ENCODE measurements at regions not wholly inside any gene's neighbourhood (a gene's known extent, or its start where the extent isn't known, plus 50 kb on each side); places are given as distances from the start of the nearest gene placed in this dataset.

DNA sequence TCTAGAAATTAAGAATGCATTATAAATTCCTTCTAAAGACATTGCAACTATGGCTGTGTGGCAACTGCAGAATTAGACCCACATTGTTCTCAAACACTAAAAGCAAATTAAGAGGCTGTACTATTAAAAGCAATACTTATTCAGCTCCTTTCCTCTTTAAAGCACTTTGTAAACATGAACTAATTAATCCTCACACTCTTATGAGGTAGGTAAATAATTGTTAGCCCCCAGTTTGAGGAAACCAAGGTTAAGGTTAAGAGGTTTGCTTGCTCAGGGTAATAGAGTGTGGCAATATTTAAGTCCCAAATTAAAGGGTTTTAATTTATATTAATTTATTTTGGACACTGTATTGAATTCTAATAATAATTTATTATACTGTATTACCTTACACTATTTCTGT lies 553.8 kb downstream of the LRRIQ3 start:
- no peak for DNase-seq (ENCODE audit: low spot score)

DNA sequence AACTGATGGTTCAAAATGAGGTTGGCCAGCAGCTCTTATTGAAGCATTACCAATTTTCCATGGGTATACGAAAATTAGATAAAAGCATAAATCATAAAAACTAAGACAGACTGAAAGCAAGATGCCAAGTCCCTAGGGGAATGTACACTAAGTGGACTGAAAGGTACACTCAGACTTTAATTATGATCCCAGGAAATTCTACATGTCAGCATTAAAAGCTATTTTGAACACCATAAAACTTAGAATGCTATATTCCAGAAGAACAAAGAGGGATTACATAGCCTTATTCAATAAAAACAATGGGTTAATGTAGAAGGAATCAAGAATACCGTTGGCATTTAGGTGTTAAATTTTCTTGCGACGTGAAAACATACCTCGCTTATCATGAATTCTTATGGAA lies 558.5 kb downstream of the LRRIQ3 start:
- DNase-seq (ENCODE audit: low spot score) = no peak

DNA sequence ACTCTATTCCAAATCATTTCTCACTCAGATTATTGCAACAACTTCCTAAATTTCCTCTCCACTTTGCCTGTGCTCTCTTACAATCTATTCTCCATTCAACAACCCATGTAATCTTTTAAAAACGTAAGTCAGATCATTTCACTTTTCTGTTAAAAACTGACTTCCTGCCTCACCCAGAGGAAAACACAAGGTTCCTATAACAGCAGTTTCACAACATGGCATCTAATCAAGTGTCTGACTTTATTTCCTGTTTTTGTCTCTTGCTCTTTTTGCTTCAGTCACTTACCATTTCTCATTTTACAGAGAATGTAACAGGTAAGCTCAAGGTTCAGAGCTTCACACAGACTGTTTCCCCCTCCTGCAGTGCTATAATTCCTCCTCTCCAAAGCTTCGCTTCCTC lies 560.7 kb downstream of the LRRIQ3 start:
- DNase-seq (ENCODE audit: low spot score) = no peak

DNA sequence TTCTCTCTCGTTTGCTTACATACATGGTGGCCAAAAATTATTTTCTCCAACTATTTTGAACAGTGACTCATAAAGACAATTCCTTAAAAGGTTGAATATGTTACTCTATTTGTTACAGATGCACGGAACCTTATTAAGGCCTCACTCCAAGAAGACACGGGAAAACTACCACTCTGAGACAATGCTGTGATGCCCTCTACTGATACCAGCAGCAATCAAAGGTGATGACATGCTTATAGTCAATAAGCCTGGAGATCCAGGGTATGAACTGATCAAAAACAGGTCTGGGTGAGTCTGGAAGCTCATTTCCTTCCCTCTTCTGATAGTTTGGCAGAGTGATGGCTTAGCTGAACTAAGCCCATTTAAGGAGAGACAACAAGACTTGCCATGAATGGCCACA lies 563.0 kb downstream of the LRRIQ3 start:
- DNase-seq (ENCODE audit: low spot score) = no peak

DNA sequence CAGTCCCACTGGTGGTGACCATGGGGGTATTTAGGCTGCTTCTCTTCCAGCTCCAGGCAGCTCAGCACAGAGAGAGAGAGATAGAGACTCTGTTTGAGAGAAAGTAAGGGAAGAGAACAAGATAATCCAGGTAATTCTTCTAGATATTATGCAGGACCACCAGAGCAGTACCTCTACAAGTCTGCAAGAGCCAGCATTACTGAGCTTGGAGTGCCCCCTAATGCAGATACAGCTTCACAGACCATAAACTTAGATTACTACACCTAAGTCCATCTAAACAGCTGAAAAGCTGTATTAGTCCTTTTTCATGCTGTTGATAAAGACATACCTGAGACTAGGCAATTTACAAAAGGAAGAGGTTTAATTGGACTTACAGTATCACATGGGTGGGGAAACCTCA lies 570.3 kb downstream of the LRRIQ3 start:
- DNase-seq (ENCODE audit: low spot score) = no peak

DNA sequence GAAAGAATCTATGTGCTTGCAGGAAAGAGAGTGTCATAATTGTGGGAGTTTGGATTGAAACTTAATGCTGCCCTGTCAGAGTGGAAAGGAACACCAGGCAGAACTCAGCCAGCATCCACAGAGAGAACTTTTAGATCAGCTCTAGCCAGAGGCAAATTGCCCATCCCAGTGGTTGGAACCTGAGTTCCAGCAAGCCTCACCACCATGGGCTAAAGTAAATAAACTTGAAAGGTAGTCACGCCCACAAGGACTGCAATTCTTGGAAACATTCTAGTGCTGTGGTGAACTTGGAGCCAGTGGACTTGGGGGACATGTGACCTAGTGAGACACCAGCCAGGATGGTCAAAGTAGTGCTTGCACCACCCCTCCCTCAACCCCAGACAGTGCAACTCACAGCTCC lies 571.6 kb downstream of the LRRIQ3 start:
- no peak for DNase-seq (ENCODE audit: low spot score)

DNA sequence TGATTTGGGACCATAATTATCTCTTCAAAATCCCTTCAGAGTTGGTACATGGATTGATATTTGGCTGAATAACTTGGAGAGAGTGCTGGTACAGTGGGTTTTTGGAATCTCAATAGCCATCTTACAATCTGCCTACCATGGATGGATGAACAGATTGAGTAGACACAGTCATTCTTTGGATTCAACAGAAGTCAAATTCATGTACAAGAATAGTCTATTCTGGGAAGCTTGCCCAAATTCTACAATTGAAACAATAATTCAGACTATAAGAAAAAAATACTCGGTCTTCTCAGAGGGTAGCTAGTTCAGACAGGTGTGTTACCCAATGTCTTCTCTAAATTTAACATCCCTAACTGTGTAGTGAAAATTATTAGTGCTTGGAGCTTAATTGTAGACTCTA lies 574.0 kb downstream of the LRRIQ3 start:
- no peak for DNase-seq (ENCODE audit: low spot score)

DNA sequence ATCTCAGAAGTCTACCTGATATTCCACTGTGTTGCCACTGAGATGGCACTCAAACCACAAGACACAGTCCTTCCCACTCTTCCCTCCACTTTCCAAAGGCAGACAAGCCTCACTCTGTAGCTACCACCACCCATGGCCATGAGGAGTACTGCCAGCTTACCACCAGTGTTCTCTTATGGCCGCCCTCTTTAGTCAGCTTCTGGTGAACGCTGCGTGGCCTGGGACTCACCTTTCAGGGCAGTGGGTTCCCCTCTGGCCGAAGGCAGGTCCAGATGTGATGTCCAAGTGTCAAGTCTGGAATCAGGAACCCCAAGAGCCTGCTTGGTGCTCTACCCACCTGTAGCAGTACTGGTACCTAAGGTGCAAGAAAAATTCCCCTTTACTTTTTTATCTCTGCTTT lies 580.8 kb downstream of the LRRIQ3 start:
- no peak for DNase-seq (ENCODE audit: low spot score)

DNA sequence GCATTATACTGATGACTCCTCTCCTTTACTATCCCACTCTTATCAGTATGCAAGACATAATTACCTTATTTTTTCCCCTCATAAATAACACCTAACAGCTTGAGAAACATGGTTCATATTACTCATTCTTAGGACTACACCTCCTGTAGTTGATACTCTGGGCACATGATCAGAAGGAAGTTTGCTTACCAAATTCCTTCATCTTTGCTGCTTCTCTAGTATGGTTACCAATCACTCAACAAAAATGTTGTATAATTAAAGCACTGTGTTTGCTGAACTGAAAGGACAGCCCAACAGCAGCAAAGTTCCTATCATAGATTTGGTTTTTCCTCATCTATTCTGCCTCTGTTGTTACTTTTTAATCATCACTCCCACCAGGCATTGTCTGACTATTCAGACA lies 586.3 kb downstream of the LRRIQ3 start:
- DNase-seq (ENCODE audit: low spot score) = no peak

DNA sequence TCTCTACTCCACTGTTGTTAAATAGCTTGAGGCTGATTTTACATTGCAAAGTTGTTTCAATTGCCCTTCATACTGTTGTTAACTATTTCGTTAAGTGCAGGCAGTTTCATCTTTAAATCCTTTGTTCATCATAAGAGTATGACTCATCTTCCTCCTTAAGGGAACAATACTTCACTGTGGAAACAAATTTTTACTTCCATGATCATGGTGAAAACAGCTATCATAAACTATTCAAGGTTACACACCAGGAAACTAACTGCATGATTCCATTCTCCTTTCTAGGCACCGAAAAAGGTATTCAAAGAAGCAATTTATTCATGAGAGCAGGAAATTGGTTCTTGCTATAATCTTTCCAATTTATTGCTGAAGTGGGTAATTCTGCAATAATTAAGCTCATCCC lies 593.2 kb downstream of the LRRIQ3 start:
- DNase-seq (ENCODE audit: low spot score) = no peak

DNA sequence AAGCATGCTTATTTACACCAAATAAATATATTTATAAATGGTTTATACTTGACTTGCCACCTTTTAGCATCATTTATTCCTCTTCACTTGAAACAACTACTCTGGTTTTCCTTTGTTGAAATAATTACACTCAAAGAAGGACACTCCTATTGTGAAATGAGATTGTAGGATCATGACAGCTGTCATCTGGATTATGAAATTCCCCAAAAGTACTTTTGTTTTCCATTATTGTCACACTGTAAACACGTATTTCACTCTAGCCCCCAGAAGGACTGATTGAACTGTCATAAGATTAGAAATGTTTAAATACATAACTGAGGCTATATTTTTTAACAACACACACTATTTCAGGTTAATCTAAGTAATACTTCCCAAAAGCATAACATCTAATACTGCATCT lies 593.8 kb downstream of the LRRIQ3 start:
- DNase-seq (ENCODE audit: low spot score) = no peak

DNA sequence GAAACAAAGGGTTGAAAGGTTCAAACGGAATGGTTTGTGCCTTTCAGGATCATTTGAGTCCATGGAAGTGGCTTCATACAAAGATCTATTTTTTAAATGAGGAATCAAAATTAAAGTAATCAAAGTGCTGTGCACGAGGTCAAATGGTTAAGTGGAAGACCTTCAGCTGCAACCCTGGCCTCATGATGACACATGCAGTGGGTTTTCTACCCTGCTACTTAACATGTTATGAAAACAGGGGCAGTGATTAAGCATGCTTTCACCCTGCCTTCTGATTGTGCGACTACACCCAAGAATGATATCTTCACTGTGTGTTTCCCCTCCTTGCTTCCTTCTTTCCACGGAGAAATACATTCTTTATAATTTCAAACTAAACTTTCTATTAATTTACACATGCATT lies 604.2 kb downstream of the LRRIQ3 start:
- no peak for DNase-seq (ENCODE audit: low spot score)

DNA sequence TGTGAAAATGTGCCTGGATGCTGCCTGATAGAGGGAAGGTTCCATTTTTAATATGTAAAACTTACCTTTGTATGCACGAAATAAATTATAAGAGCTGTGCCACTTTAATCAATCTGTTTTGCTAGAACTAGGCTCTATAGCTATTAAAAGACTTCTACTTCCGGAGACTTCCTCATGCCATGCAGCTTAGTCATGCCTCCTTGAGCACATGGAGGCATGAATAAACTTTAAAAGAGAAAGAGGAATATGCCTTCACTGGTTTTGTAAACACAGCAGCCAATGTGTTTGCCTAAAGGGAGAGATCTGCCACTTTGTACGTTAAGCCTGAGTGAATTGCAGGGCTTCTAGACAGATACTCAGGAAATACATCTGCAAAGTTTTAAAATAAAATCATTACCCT lies 604.6 kb downstream of the LRRIQ3 start:
- DNase-seq (ENCODE audit: low spot score) = peak; percentile 13

DNA sequence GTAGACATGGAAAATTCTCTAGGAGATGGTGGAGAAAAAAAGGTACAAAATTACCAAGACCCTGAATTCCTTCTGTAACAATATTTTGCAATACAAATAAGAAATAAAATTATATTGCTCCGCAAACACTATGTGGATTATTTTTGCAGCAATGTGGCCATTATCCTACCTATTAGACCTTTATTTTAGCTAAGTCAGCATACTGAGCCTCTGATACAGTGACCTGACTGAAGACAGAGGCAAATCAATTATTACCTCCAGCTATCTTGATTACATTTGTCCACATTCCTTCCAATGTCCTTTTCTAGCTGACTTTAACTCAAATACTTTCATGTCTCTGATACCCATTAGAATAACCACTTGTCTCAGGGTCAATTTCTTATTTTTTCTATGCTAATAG lies 610.9 kb downstream of the LRRIQ3 start:
- no peak for DNase-seq (ENCODE audit: low spot score)

DNA sequence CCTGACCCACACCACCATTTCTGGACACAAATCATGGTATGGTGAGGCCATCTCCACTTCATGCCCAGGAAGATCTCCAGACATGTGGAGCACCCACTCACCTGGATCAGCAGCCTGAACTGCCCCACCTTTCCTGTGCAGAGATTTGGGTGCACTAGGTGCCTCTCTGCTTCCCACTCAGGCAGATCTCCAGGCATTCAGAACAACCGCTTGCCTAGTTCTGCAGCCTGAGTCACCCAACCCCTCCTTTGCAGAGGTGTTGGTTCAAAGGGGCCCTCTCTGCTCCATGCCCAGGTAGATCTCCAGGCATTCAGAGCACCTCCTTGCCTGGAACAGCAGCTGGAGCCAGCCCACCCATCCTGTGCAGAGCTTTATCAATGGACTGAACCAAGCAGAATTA lies 620.8 kb downstream of the LRRIQ3 start:
- no peak for DNase-seq (ENCODE audit: low spot score)

DNA sequence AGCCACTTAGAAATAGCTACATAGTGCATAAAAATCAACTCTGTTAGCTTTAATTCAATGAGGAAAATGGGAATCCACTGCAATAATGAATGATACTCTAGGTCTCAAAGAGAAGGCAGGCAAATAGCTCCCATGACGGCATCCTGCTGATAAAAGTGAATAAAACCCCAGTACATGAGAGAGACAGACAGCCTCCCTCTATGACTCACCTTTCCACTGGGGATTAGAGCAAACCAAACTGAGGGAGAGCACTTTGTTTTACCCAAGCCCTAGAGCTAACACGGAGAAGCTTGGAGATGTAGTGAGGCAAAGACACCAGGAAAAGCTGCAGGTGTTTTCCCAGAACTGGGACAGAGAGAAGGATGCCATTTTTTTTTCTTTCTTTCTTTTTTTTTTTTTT lies 621.9 kb downstream of the LRRIQ3 start:
- no peak for DNase-seq (ENCODE audit: low spot score)

DNA sequence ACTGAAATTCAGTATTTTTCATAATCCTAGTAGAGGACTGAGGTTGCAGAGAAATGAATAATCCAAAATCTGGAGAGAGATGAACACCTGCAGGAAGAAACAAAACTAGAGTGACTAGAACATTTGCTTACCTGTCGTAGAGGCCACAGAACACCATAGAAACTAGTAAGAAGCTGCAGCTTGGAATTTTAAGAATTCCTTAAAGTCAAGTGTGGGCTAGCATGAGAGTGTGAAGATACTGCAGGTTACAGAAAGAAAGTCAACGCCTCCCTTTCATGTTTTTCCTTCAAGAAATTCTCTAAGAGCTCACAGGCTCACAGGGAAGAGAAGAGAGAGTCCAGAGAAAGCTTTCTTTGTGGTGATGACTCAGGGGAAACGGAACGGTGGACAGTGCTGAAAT lies 633.7 kb downstream of the LRRIQ3 start:
- DNase-seq (ENCODE audit: low spot score) = no peak

DNA sequence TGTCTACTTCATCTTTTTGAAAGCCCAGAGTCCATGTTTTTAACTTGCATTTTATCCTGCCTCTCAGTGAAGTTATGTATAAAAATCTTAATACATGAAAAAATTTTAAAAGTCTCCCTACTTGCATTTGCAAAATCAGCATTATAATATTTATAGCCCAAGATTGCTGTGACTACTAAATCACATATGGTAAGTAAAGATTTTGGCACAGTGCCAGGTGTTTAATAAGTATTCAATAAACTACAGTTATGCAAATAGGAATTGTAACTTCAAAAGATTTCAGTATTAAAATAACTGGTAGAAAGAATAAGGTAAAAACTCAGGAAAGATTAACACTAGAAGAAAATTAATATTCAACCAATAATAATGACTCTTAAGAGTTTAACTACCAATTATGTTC lies 641.7 kb downstream of the LRRIQ3 start:
- DNase-seq (ENCODE audit: low spot score) = no peak

DNA sequence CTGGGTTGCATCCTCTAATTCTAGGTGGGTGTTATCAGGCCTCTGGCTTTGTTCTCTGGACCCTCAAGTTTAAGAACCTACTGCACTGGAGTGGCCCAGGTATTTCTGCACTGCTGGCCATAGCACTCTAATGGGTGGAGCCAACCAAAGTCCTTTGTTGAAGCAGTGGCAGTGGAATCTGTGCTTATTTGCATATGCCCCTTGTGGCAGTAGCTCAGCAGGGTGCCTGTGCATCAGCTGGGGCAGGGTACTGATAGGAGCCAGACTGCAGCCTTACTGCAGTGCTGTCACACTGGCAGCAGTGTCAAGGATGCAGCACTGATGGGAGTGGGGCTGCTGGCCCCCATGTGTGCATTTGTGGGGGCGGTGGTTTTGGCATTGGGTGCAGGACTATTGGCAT lies 660.6 kb downstream of the LRRIQ3 start:
- DNase-seq (ENCODE audit: low spot score) = peak; percentile 8

DNA sequence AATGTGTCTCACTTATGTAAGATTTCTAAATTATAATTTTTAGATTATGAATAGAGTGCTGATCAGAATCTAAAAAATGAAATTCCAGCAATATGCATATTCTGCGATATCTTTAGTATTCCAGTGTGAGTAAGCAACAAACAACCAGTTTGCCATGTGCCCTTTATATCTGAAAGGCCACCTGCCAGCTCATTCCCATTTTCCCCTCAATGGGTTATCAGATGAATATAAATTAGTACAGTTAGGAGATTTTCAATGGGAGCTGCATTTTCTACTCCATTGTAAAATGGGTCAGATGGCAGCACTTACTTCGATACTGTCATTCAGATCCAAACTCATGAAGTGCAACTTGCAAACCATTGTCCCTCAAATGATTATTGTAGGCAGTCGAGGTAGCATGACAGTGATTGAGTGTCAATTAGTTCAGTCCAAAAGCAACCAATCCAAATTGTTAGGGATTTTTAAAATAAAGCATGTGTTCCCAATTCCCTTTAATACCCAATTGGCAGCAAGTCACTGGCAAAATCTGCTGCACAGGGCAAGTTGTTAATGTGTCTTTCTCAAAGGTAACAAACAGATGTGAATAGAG lies 680.3 kb downstream of the LRRIQ3 start:
- DNase-seq (ENCODE audit: low spot score) = no peak

DNA sequence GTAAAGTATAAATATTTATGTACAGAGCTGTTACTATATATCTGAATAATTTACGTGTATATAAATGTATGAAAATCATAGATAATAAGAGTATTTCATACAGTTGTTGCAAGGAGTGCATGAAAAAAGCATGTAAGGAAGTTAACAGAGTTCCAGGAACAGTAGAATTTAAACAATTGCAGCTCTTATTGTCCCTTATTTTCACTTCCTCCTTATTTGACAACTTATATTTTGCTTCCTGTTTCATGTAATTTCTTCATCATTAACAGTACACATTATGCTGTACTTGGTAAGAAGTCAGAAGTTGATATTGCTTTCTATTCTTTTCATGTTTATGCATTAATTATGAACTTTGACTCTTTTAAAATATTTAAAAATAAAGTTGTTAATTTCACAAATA lies 681.5 kb downstream of the LRRIQ3 start:
- DNase-seq (ENCODE audit: low spot score) = no peak

DNA sequence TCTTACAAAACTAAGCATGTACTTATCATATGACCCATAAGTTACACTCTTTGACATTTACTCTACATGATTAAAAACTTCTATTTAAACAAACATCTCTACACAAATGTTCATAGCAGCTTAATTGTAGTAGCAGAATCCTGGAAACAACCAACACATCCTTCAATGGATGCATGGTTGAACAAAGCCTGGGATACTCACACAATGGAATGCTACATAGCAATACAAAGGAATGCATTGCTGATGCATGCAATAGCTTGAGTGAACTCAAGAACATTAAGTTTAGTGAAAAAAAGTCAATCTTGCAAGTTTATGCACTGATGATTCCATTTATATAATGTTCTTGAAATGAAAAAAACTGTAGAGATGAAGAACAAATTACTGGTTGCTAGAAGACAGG lies 686.9 kb downstream of the LRRIQ3 start:
- no peak for DNase-seq (ENCODE audit: low spot score)

DNA sequence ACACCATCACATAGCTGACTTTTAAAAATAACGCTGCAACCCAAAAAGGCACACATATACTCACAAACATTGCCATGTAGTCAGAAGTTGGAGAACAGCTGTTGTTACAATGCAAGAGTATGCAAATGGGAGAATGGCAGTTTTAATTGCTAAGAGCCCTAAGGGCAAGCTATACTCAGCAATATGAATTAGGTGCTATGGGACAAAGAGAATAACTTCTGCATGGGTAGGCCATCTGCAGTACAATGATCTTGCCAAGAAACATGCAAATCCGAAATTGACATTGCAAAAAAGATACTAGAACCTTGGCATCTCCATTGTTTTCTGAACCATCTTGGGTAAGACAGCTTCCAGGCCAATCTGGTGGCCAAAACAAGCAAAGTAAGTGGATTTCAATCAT lies 697.8 kb downstream of the LRRIQ3 start:
- DNase-seq (ENCODE audit: low spot score) = no peak

DNA sequence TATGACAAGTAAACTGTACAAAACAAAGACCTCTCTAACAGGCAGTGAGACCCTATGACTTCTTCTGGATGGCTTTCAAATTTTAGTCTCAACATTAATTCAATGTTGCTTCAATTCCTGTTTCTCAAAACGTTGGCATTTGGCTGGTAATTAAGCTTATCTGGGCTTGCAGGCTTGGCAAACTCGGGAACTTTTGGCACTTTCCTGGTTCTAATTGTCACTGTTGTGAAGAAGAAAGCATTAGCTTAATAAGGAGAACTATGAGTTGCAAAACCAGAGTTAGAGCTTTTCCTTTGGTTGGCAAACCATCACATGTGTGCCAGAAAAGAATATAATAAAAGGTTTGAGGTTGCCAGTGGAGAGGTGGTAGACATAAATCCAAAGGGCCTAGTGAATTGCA lies 698.3 kb downstream of the LRRIQ3 start:
- DNase-seq (ENCODE audit: low spot score) = no peak

DNA sequence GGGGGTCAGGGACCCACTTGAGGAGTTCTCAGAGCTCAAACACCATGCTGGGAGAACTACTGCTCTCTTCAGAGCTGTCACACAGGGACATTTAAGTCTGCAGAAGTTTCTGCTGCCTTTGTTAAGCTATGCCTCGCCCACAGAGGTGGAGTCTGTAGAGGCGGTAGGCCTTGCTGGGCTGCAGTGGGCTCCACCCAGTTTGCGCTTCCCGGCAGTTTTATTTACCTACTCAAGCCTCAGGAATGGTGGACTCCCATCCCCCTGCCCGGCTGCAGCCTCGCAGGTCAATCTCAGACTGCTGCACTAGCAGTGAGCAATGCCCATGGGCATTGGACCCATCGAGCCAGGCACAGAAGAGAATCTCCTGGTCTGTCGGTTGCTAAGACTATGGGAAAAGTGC lies 706.4 kb downstream of the LRRIQ3 start:
- no peak for DNase-seq (ENCODE audit: low spot score)

All from iPS-NIHi11 (cell line).